Ureter (tissue), 1 donor: ENCODE measurements at regions not wholly inside any gene's neighbourhood (a gene's known extent, or its start where the extent isn't known, plus 50 kb on each side); places are given as distances from the start of the nearest gene placed in this dataset.
A peak's percentile ranks its signal among the peaks of the same experiment; 100 is the strongest.

Source experiments
- DNase-seq: peaks from one replicate; pipeline ENCODE4 v3.0.0-alpha.2; 2020; ENCODE audit warnings: low spot score
- donor health status: DM: yes; HTN: yes; CAD: no.

- no peak for DNase-seq
Measured at GRCh38 chr2:20150110-20150706, 74.7 kb downstream of the SDC1 start.

GRCh38 chr2:20149703-20150030, 75.3 kb downstream of the SDC1 start:
- no peak for DNase-seq

- no peak for DNase-seq
Measured at GRCh38 chr2:20148923-20149702, 75.8 kb downstream of the SDC1 start.

GRCh38 chr2:20148426-20148922, 76.5 kb downstream of the SDC1 start:
- no peak for DNase-seq

GRCh38 chr2:20147351-20147750, 77.6 kb downstream of the SDC1 start:
- no peak for DNase-seq

- no peak for DNase-seq
Measured at GRCh38 chr2:20146401-20146800, 78.5 kb downstream of the SDC1 start.

GRCh38 chr2:20145497-20146193, 79.3 kb downstream of the SDC1 start:
- peak; percentile 84 for DNase-seq

GRCh38 chr2:20144861-20145260, 80.1 kb downstream of the SDC1 start:
- peak; percentile 52 for DNase-seq

- no peak for DNase-seq
Measured at GRCh38 chr2:20144196-20144595, 80.7 kb downstream of the SDC1 start.

- peak; percentile 76 for DNase-seq
Measured at GRCh38 chr2:20143263-20143662, 81.7 kb downstream of the SDC1 start.

GRCh38 chr2:20141806-20142205, 83.1 kb downstream of the SDC1 start:
- no peak for DNase-seq

GRCh38 chr2:20141056-20141762, 83.7 kb downstream of the SDC1 start:
- no peak for DNase-seq

GRCh38 chr2:20140321-20141055, 84.4 kb downstream of the SDC1 start:
- DNase-seq: no peak

- no peak for DNase-seq
Measured at GRCh38 chr2:20139407-20140172, 85.3 kb downstream of the SDC1 start.

- DNase-seq: no peak
Measured at GRCh38 chr2:20138696-20139095, 86.2 kb downstream of the SDC1 start.

GRCh38 chr2:20137884-20138283, 86.5 kb upstream of the LAPTM4A start:
- no peak for DNase-seq

- DNase-seq: no peak
Measured at GRCh38 chr2:20137131-20137571, 85.7 kb upstream of the LAPTM4A start.

- DNase-seq: no peak
Measured at GRCh38 chr2:20136149-20136548, 84.7 kb upstream of the LAPTM4A start.

GRCh38 chr2:20135631-20136050, 84.2 kb upstream of the LAPTM4A start:
- peak; percentile 81 for DNase-seq

- no peak for DNase-seq
Measured at GRCh38 chr2:20132990-20133535, 81.6 kb upstream of the LAPTM4A start.
